ENCODE measurements at regions not wholly inside any gene's neighbourhood (a gene's known extent, or its start where the extent isn't known, plus 50 kb on each side); places are given as distances from the start of the nearest gene placed in this dataset.

DNA sequence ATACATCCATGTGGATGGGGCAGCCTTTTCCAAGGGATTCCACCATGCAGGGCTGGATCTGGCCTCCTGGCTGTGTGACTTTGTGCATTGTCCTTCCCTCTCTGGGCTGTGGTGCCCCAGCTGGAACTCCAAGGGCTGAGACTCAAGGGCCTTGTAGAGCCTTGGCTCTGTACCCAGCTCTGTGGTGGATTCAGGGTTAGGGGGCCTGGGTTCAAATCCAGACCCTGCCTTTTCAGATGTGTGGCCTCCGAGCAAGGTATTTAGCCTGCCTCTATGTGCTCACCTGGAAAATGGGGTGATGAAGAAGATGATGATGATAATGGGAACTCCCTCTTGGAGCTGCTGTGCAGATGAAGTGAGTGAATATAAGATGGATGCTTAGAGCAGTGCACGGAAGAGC is 161.9 kb downstream of the WNT7A start:
- H3K36me3 ChIP-seq (ENCODE audit: insufficient read depth, low read length) = no peaks in the 10 kb centered on the region
- H4K20me1 ChIP-seq (ENCODE audit: insufficient read depth) = no peaks in the 10 kb centered on the region
- no peak overlapping the region for H3K27ac ChIP-seq (ENCODE audit: low read length)
- no peaks in the 10 kb centered on the region for H3K9me2 ChIP-seq (ENCODE audit: insufficient read depth, low read length)
- H3K9ac ChIP-seq (ENCODE audit: low read length) = no peak overlapping the region
- no peak overlapping the region for H3K4me2 ChIP-seq (ENCODE audit: low read length)
- H3K4me3 ChIP-seq (ENCODE audit: low read length) = no peak overlapping the region
- H3K27me3 ChIP-seq (ENCODE audit: insufficient read depth, low read depth, low read length) = no peaks in the 10 kb centered on the region
- H2AFZ ChIP-seq (ENCODE audit: low read depth, low read length) = no peak overlapping the region
- no peaks in the 10 kb centered on the region for H3F3A ChIP-seq (ENCODE audit: insufficient read depth, low read length, poor library complexity, severe bottlenecking)
- no peaks in the 10 kb centered on the region for H3K79me2 ChIP-seq (replicated peaks; ENCODE audit: insufficient read depth, low read length)
- H3K9me3 ChIP-seq (ENCODE audit: low read length) = no peaks in the 10 kb centered on the region
- TF ChIP-seq TAF1 (IDR thresholded peaks at IDR 0.05; ENCODE audit: low read depth) = no peak
- no peak for TF ChIP-seq POLR2AphosphoS5 (IDR thresholded peaks at IDR 0.05)
- no peak for TF ChIP-seq EZH2 (IDR thresholded peaks at IDR 0.05; ENCODE audit: borderline replicate concordance, insufficient read depth, low read length, poor library complexity, severe bottlenecking)
- TF ChIP-seq, protein P1, sequence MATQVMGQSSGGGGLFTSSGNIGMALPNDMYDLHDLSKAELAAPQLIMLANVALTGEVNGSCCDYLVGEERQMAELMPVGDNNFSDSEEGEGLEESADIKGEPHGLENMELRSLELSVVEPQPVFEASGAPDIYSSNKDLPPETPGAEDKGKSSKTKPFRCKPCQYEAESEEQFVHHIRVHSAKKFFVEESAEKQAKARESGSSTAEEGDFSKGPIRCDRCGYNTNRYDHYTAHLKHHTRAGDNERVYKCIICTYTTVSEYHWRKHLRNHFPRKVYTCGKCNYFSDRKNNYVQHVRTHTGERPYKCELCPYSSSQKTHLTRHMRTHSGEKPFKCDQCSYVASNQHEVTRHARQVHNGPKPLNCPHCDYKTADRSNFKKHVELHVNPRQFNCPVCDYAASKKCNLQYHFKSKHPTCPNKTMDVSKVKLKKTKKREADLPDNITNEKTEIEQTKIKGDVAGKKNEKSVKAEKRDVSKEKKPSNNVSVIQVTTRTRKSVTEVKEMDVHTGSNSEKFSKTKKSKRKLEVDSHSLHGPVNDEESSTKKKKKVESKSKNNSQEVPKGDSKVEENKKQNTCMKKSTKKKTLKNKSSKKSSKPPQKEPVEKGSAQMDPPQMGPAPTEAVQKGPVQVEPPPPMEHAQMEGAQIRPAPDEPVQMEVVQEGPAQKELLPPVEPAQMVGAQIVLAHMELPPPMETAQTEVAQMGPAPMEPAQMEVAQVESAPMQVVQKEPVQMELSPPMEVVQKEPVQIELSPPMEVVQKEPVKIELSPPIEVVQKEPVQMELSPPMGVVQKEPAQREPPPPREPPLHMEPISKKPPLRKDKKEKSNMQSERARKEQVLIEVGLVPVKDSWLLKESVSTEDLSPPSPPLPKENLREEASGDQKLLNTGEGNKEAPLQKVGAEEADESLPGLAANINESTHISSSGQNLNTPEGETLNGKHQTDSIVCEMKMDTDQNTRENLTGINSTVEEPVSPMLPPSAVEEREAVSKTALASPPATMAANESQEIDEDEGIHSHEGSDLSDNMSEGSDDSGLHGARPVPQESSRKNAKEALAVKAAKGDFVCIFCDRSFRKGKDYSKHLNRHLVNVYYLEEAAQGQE (IDR thresholded peaks at IDR 0.05; ENCODE audit: borderline replicate concordance) = no peak
- TF ChIP-seq MXI1 (conservative IDR thresholded peaks at IDR 0.05; ENCODE audit: poor library complexity, severe bottlenecking) = no peak
- no peak for TF ChIP-seq CTCF (IDR thresholded peaks at IDR 0.05; ENCODE audit: poor library complexity, severe bottlenecking)
- no peak for TF ChIP-seq SMC3 (conservative IDR thresholded peaks at IDR 0.05; ENCODE audit: poor library complexity)
- no peak for TF ChIP-seq RAD21 (conservative IDR thresholded peaks at IDR 0.05)
- no peak for TF ChIP-seq EP300 (conservative IDR thresholded peaks at IDR 0.05; ENCODE audit: poor library complexity, severe bottlenecking)

DNA sequence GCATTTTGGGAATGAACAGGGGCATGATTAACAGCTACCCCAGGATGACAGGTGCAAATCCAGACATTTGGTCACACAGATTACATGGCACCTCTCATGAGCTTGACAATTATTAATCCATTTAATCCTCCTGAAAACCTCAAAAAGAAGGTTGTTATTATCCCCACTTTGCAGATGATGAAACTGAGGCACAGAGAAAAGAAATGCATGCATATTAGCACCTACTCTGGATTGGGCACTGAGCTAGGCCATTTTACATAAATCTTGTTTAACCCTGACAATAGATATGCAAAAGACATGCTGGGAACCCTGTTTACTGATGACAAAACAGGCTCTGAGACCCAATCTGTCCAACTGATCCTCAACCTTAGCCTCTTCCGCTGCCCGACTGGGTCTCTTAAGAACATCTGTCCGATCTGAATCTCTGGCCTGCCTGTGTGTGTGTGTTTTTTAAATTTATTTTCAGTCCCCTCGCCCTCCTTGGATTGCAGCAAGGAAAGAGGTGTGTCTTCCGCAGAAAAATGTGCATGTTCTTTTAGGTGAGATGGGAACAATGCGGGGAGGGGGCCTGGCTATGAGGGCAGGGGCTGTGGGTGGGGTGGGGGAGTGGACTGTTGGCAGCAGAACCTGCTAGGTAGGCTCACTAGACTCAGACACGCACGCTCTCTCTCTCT is 162.5 kb downstream of the WNT7A start:
- Histone ChIP-seq H3K79me2 (replicated peaks; ENCODE audit: insufficient read depth, low read length) (no peaks in the 10 kb centered on the region), H3K27ac (ENCODE audit: low read length) (no peak overlapping the region), H4K20me1 (ENCODE audit: insufficient read depth) (no peaks in the 10 kb centered on the region), H3F3A (ENCODE audit: insufficient read depth, low read length, poor library complexity, severe bottlenecking) (no peaks in the 10 kb centered on the region), H3K36me3 (ENCODE audit: insufficient read depth, low read length) (no peaks in the 10 kb centered on the region), H3K4me3 (ENCODE audit: low read length) (no peak overlapping the region), H3K9me2 (ENCODE audit: insufficient read depth, low read length) (no peaks in the 10 kb centered on the region), H3K9ac (ENCODE audit: low read length) (no peak overlapping the region), H3K27me3 (ENCODE audit: insufficient read depth, low read depth, low read length) (no peaks in the 10 kb centered on the region), H3K4me2 (ENCODE audit: low read length) (no peak overlapping the region), H3K9me3 (ENCODE audit: low read length) (no peaks in the 10 kb centered on the region), H2AFZ (ENCODE audit: low read depth, low read length) (no peak overlapping the region)
- TF ChIP-seq EP300 (conservative IDR thresholded peaks at IDR 0.05; ENCODE audit: poor library complexity, severe bottlenecking) = no peak
- TF ChIP-seq, protein P1 (IDR thresholded peaks at IDR 0.05; ENCODE audit: borderline replicate concordance) = no peak
- no peak for TF ChIP-seq SMC3 (conservative IDR thresholded peaks at IDR 0.05; ENCODE audit: poor library complexity)

All from neural cell (in vitro differentiated cells).